Skeletal muscle tissue (tissue), 3 donors: ENCODE measurements at regions not wholly inside any gene's neighbourhood (a gene's known extent, or its start where the extent isn't known, plus 50 kb on each side); places are given as distances from the start of the nearest gene placed in this dataset.

Experiments used
- H3K27ac ChIP-seq: one replicate; pipeline ENCODE4 v1.7.0; 2013; ENCODE audit warnings: mild to moderate bottlenecking, low read depth, low read length, inconsistent platforms
- H3K27me3 ChIP-seq, 3 donors: one replicate each; pipeline ENCODE4 v1.7.0; 2013; ENCODE audit warnings: low read length in 3 of 3; ENCODE audit not compliant: control insufficient read depth in 3 of 3, insufficient read depth in 3 of 3
- H3K36me3 ChIP-seq, 3 donors: one replicate each; pipeline ENCODE4 v1.7.0; 2013; ENCODE audit warnings: low read length in 3 of 3; ENCODE audit not compliant: control insufficient read depth in 3 of 3, insufficient read depth in 3 of 3
- H3K4me1 ChIP-seq, 3 donors: one replicate each; pipeline ENCODE4 v1.7.0; 2013; ENCODE audit warnings: low read length in 3 of 3, mild to moderate bottlenecking in 3 of 3; ENCODE audit not compliant: control insufficient read depth in 3 of 3, insufficient read depth in 3 of 3
- H3K4me3 ChIP-seq, 3 donors: one replicate each; pipeline ENCODE4 v1.7.0; 2013; ENCODE audit warnings: low read length in 3 of 3
- H3K9ac ChIP-seq, 3 donors: one replicate each; pipeline ENCODE4 v1.7.0; 2013; ENCODE audit warnings: low read length in 3 of 3, mild to moderate bottlenecking in 3 of 3, moderate library complexity in 2 of 3, low read depth in 1 of 3
- H3K9me3 ChIP-seq, 3 donors: one replicate each; pipeline ENCODE4 v1.7.0; 2013; ENCODE audit warnings: low read length in 3 of 3; ENCODE audit not compliant: control insufficient read depth in 3 of 3
- donor health status: Osteomylitis.

- H3K4me1 ChIP-seq: peaks cover 0 to 19% (median 11%) of the 10 kb centered on the region in 3 donors
- no peak overlapping the region for H3K9ac ChIP-seq
- no peak overlapping the region for H3K27ac ChIP-seq
- no peaks in the 10 kb centered on the region for H3K27me3 ChIP-seq
- H3K36me3 ChIP-seq: no peaks in the 10 kb centered on the region
- H3K4me3 ChIP-seq: no peak overlapping the region
- H3K9me3 ChIP-seq: no peaks in the 10 kb centered on the region
Measured at GRCh38 chr16:85364323-85365040, 248.6 kb upstream of the GSE1 start.

- Histone ChIP-seq H3K4me3 (no peak overlapping the region), H3K4me1 (peaks cover 4 to 22% (median 13%) of the 10 kb centered on the region in 3 donors), H3K9ac (no peak overlapping the region), H3K27ac (no peak overlapping the region), H3K9me3 (no peaks in the 10 kb centered on the region), H3K36me3 (no peaks in the 10 kb centered on the region), H3K27me3 (no peaks in the 10 kb centered on the region)
Measured at GRCh38 chr16:85365120-85365519, 248.0 kb upstream of the GSE1 start.

- no peak overlapping the region for H3K27ac ChIP-seq
- no peak overlapping the region for H3K4me3 ChIP-seq
- peaks cover 11 to 24% (median 15%) of the 10 kb centered on the region in 3 donors for H3K4me1 ChIP-seq
- H3K9me3 ChIP-seq: no peaks in the 10 kb centered on the region
- H3K27me3 ChIP-seq: no peaks in the 10 kb centered on the region
- no peaks in the 10 kb centered on the region for H3K36me3 ChIP-seq
- H3K9ac ChIP-seq: peak overlapping the region in 1 of 3 donors; percentile 16
Measured at GRCh38 chr16:85366031-85366763, 246.9 kb upstream of the GSE1 start.

DNA sequence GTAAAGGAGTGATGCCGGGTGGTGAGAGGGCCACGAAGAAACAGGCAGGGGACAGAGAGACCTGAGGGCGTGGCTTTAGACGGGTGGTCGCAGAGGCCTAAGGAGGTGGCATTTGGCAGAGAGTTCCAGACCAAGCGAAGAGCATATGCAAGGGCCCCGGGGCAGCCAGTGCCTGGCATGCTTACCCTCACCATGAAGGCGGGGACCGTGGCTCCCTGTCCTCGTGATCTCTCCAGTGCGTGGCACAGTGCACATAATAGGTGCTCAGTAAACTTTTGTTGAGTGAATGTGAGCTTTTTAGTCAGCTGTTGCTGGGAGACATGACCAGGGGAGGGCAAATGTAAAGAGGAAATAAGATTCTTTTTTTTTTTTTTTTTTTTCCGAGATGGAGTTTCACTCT is 245.6 kb upstream of the GSE1 start:
- Histone ChIP-seq H3K9ac (no peak overlapping the region), H3K4me1 (peaks cover 11 to 30% (median 14%) of the 10 kb centered on the region in 3 donors), H3K9me3 (no peaks in the 10 kb centered on the region), H3K27ac (no peak overlapping the region), H3K27me3 (no peaks in the 10 kb centered on the region), H3K4me3 (no peak overlapping the region), H3K36me3 (no peaks in the 10 kb centered on the region)

DNA sequence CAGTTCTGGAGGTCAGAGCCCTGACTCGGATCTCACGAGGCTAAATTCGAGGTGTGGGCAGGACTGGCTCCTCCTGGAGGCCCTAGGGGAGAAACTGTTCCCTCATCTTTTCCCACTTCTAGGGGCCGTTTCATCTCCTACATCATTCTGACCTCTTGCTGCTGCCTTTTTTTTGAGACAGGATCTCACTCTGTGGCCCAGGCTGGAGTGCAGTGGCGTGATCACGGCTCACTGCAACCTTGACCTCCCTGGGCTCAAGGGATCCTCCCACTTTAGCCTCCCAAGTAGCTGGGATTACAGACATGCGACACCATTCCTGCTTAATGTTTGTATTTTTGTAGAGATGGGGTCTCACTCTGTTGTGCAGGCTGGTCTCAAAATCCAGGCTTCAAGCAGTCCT is 244.1 kb upstream of the GSE1 start:
- H3K27me3 ChIP-seq: no peaks in the 10 kb centered on the region

DNA sequence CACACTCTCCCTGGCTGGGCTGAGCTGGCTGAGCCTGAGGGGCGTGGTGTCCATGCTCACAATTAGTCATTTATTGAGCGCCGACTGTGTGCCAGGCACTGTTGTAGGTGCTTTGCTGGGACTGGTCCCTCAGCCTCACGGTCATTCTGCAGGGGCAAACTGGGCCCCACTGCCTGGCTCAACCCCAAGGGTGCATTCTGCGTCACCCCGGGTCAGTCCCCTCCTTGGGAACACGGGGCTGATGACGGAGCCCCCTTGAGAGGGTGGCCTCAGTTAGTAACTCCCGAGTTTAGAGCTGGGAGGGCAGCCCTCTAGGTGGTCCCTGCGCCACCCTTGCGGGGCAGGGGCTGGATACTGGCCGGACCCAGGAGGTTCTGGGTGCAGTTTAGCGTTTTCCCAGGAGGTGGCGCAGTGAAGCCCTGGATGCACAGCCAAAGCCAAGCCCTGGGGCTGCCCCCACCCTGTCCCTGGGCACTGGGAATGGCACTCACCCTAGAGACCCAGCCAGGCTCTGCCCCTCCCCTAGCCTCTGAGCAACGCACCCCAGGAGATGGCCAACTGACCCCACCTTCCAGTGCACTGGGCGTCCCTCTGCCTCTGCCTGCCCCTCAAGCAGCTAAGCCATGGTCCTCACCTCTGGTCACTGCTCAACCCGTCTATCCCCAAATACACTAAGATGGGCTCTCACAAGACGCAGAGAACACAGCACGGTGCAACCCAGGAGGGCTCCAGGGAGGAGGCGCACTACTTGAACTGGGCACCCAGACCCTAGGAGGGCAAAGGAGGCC is 243.2 kb upstream of the GSE1 start:
- H3K27me3 ChIP-seq: no peaks in the 10 kb centered on the region
- no peaks in the 10 kb centered on the region for H3K9me3 ChIP-seq
- H3K4me3 ChIP-seq: no peak overlapping the region
- H3K36me3 ChIP-seq: no peaks in the 10 kb centered on the region
- H3K9ac ChIP-seq: no peak overlapping the region
- H3K4me1 ChIP-seq: peaks cover 11 to 50% (median 19%) of the 10 kb centered on the region in 3 donors
- H3K27ac ChIP-seq: no peak overlapping the region

More for the DNA sequence above, 244.1 kb upstream of the GSE1 start:
- Histone ChIP-seq H3K4me3 (no peak overlapping the region), H3K9ac (no peak overlapping the region), H3K4me1 (peaks cover 11 to 41% (median 17%) of the 10 kb centered on the region in 3 donors), H3K27ac (no peak overlapping the region), H3K36me3 (no peaks in the 10 kb centered on the region), H3K9me3 (no peaks in the 10 kb centered on the region)

DNA sequence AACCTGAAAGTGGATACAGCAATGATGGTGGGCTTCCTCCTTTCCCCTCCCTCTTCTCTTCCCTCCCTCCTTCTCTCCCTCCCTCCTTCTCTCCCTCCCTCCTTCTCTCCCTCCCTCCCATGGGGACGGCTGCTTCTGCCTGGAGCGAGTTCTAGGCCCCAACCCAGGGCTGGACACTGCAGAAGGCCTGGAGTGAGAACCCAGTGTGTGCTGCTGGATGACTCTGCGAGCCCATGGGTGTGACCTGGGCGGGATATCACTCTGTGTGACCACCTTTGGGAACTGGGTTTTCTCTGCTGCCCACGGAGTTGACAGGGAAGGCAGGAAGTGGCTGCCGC is 242.6 kb upstream of the GSE1 start:
- Histone ChIP-seq H3K9ac (peak overlapping the region in 1 of 3 donors; percentile 40), H3K36me3 (no peaks in the 10 kb centered on the region), H3K4me3 (no peak overlapping the region), H3K4me1 (peaks cover 11 to 55% (median 19%) of the 10 kb centered on the region in 3 donors), H3K27ac (no peak overlapping the region), H3K27me3 (no peaks in the 10 kb centered on the region), H3K9me3 (no peaks in the 10 kb centered on the region)

GRCh38 chr16:85370881-85371651 is 242.1 kb upstream of the GSE1 start:
- Histone ChIP-seq H3K4me1 (peaks cover 15 to 60% (median 20%) of the 10 kb centered on the region in 3 donors), H3K36me3 (no peaks in the 10 kb centered on the region), H3K9ac (peak overlapping the region in 1 of 3 donors; percentile 40), H3K27ac (no peak overlapping the region), H3K27me3 (no peaks in the 10 kb centered on the region), H3K4me3 (no peak overlapping the region), H3K9me3 (no peaks in the 10 kb centered on the region)

- Histone ChIP-seq H3K27ac (no peak overlapping the region), H3K4me3 (no peak overlapping the region), H3K27me3 (no peaks in the 10 kb centered on the region), H3K36me3 (no peaks in the 10 kb centered on the region), H3K9me3 (no peaks in the 10 kb centered on the region), H3K4me1 (peaks cover 23 to 69% (median 29%) of the 10 kb centered on the region in 3 donors), H3K9ac (no peak overlapping the region)
Measured at GRCh38 chr16:85371948-85372347, 241.2 kb upstream of the GSE1 start.
